MM.1S (cell line): ENCODE measurements at regions not wholly inside any gene's neighbourhood (a gene's known extent, or its start where the extent isn't known, plus 50 kb on each side); places are given as distances from the start of the nearest gene placed in this dataset.

ENCODE experiments used
- DNase-seq: peaks from one replicate; pipeline ENCODE4 v3.0.0-alpha.2; 2015
- H2AFZ ChIP-seq: fragments of 300-600 bp; sonication (generic); 2 replicates; pipeline ENCODE4 v1.6.0; 2016; ENCODE audit warnings: antibody characterized with exemption, low read length
- H3F3A ChIP-seq: fragments of 300-600 bp; sonication (generic); 2 replicates; pipeline ENCODE4 v1.6.1; 2016; ENCODE audit warnings: mild to moderate bottlenecking, antibody characterized with exemption, low read length, moderate library complexity, mixed read lengths; ENCODE audit not compliant: insufficient read depth
- H3K27ac ChIP-seq: fragments of 300-600 bp; sonication (generic); 2 replicates; pipeline ENCODE4 v1.5.1; 2016; ENCODE audit warnings: mild to moderate bottlenecking, low read length
- H3K27me3 ChIP-seq: fragments of 300-600 bp; sonication (generic); replicated peaks from 2 replicates; pipeline ENCODE4 v1.6.0; 2016; ENCODE audit warnings: low read length; ENCODE audit not compliant: insufficient read depth
- H3K36me3 ChIP-seq: fragments of 300-600 bp; sonication (generic); replicated peaks from 2 replicates; pipeline ENCODE4 v1.6.1; 2016; ENCODE audit warnings: mild to moderate bottlenecking, low read length, mixed read lengths; ENCODE audit not compliant: insufficient read depth
- H3K4me1 ChIP-seq: fragments of 300-600 bp; sonication (generic); 2 replicates; pipeline ENCODE4 v1.6.1; 2016; ENCODE audit warnings: low read length, mixed read lengths
- H3K4me2 ChIP-seq: fragments of 300-600 bp; sonication (generic); 2 replicates; pipeline ENCODE4 v1.6.0; 2016; ENCODE audit warnings: low read depth, low read length
- H3K4me3 ChIP-seq: fragments of 300-600 bp; sonication (generic); 2 replicates; pipeline ENCODE4 v1.5.1; 2016; ENCODE audit warnings: low read length, mixed read lengths
- H3K79me2 ChIP-seq: fragments of 300-600 bp; sonication (generic); 2 replicates; pipeline ENCODE4 v1.6.1; 2016; ENCODE audit warnings: mixed run types, low read length, mixed read lengths
- H3K9ac ChIP-seq: fragments of 300-600 bp; sonication (generic); 2 replicates; pipeline ENCODE4 v1.6.1; 2016; ENCODE audit warnings: low read length, mixed read lengths
- H3K9me2 ChIP-seq: fragments of 300-600 bp; sonication (generic); replicated peaks from 2 replicates; pipeline ENCODE4 v1.6.1; 2016; ENCODE audit warnings: mild to moderate bottlenecking, low read length, mixed read lengths; ENCODE audit not compliant: insufficient read depth
- H3K9me3 ChIP-seq: fragments of 300-600 bp; sonication (generic); replicated peaks from 2 replicates; pipeline ENCODE4 v1.6.1; 2016; ENCODE audit warnings: mild to moderate bottlenecking, low read length, mixed read lengths; ENCODE audit not compliant: insufficient read depth
- H4K20me1 ChIP-seq: fragments of 300-600 bp; sonication (generic); 2 replicates; pipeline ENCODE4 v1.6.1; 2016; ENCODE audit warnings: mild to moderate bottlenecking, low read length, moderate library complexity, mixed read lengths; ENCODE audit not compliant: insufficient read depth
- CTCF ChIP-seq: fragments of 300-600 bp; sonication (generic); IDR thresholded peaks from 2 replicates; pipeline ENCODE4 v1.5.1; 2016; ENCODE audit warnings: antibody characterized with exemption, low read length, mixed read lengths
- EZH2 ChIP-seq: fragments of 300-600 bp; sonication (generic); optimal IDR thresholded peaks from 2 replicates; pipeline ENCODE3; 2017; ENCODE audit warnings: low read depth, mild to moderate bottlenecking, antibody characterized with exemption, low read length, mixed read lengths
- EZH2phosphoT487 ChIP-seq: fragments of 300-600 bp; sonication (generic); IDR thresholded peaks from 2 replicates; pipeline ENCODE4 v1.6.1; 2018; ENCODE audit warnings: antibody characterized with exemption, low read length

- no peaks in the 10 kb centered on the region for H3K27me3 ChIP-seq
- H4K20me1 ChIP-seq, result no peaks in the 10 kb centered on the region
- no peaks in the 10 kb centered on the region for H3K4me1 ChIP-seq
- DNase-seq, result no peak
- no peaks in the 10 kb centered on the region for H3K9me2 ChIP-seq
- no peaks in the 10 kb centered on the region for H3K36me3 ChIP-seq
- TF ChIP-seq EZH2phosphoT487 (no peak), EZH2 (no peak), CTCF (no peak)
- H3K4me2 ChIP-seq, result no peak overlapping the region
- H3K79me2 ChIP-seq, result no peaks in the 10 kb centered on the region
- no peaks in the 10 kb centered on the region for H3F3A ChIP-seq
- H3K9me3 ChIP-seq, result no peaks in the 10 kb centered on the region
- H2AFZ ChIP-seq, result no peak overlapping the region
- no peak overlapping the region for H3K4me3 ChIP-seq
- no peak overlapping the region for H3K9ac ChIP-seq
- no peak overlapping the region for H3K27ac ChIP-seq
Observed at GRCh38 chr7:125010540-125010939, 80.9 kb upstream of the POT1 start.

GRCh38 chr7:124996778-124997177 lies 67.2 kb upstream of the POT1 start:
- Histone ChIP-seq H3K4me1 (no peaks in the 10 kb centered on the region), H3K27ac (no peak overlapping the region), H2AFZ (no peak overlapping the region), H3K27me3 (no peaks in the 10 kb centered on the region), H3K4me2 (no peak overlapping the region), H4K20me1 (no peaks in the 10 kb centered on the region), H3K9me3 (no peaks in the 10 kb centered on the region), H3F3A (no peaks in the 10 kb centered on the region), H3K9me2 (no peaks in the 10 kb centered on the region), H3K9ac (no peak overlapping the region), H3K36me3 (no peaks in the 10 kb centered on the region), H3K4me3 (no peak overlapping the region), H3K79me2 (no peaks in the 10 kb centered on the region)
- TF ChIP-seq EZH2phosphoT487 (no peak), EZH2 (no peak), CTCF (no peak)
- DNase-seq, result no peak

DNA sequence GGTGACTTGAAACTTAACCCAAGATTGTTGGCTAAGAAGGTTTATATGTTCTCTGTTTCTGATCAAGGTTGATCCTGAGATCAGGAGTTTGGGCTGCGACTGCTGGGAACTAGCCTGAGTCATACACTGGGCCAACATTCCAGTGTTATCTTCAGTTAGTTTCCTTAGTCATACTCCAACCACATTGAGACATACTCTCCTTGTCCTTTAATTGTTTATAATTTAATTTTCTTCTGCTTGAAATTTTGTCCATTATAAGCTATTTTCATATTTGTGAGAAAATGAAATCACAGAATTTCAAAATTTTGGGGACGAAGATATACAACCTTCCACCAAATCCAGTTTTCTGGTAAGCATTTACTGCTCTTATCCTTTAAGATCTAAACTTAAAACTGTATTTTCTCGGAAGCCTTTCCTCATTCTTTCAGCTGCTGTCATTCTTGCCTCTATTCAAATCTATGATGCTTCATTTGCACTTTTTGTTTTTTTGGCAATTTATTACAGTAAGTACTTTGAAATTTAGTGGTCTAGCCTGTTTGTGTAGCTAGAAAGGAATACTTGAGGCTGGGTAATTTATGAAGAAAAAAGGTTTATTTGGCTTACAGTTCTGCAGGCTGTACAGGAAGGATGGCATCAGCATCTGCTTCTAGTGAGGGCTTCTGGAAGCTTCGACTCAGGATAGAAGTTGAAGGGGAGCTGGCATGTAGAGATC lies 63.4 kb upstream of the POT1 start:
- H3K27ac ChIP-seq, result no peak overlapping the region
- TF ChIP-seq EZH2phosphoT487 (no peak), EZH2 (no peak), CTCF (no peak)
- no peak for DNase-seq

More for the DNA sequence above, 63.4 kb upstream of the POT1 start:
- Histone ChIP-seq H4K20me1 (no peaks in the 10 kb centered on the region), H3K4me1 (no peaks in the 10 kb centered on the region), H3K4me3 (no peak overlapping the region), H2AFZ (no peak overlapping the region), H3K27me3 (no peaks in the 10 kb centered on the region), H3K36me3 (no peaks in the 10 kb centered on the region), H3K9me3 (no peaks in the 10 kb centered on the region), H3K9me2 (no peaks in the 10 kb centered on the region), H3F3A (no peaks in the 10 kb centered on the region), H3K4me2 (no peak overlapping the region), H3K79me2 (no peaks in the 10 kb centered on the region), H3K9ac (no peak overlapping the region)
